GM21737 (cell line): ENCODE measurements at regions not wholly inside any gene's neighbourhood (a gene's known extent, or its start where the extent isn't known, plus 50 kb on each side); places are given as distances from the start of the nearest gene placed in this dataset.

Experiments
- ATAC-seq: cut with Tn5 transposase; IDR thresholded peaks from one replicate; pipeline ENCODE4 v1.9.1; 2021; ENCODE audit warnings: mild to moderate bottlenecking, moderate library complexity; ENCODE audit not compliant: unreplicated experiment

DNA sequence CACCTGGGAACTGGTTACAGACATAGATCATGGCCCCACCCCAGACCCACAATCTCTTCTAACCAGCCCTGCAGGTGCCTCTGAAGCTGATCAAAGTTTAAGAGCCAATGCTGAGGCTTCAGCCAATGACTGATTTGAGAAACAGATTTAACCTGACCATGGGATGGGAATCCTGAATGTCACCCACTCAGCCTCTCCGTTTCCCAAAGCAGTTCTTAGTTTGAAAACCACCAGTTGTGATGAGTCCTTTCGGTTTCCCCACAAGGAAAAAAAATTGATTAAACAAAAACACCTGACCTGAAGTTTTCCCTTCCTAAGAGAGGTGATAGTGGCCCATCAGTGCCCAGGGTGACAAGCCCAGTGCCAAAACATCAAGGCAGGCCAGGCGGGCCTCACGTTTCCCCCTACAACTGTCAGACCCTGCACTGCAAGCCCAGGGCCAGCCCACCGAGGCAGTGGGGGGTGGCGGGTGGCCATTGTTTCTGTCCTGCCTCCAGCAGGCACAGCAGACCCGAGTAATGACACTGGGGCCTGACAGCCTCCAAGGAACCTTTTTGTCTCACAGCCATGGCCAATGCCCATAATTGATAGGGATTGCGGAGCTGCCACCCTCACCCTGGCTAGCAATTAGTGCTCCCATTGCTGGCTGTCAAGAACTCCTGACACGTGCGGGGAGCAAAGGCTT lies 75.4 kb upstream of the ZMIZ1 start:
- ATAC-seq = no peak

DNA sequence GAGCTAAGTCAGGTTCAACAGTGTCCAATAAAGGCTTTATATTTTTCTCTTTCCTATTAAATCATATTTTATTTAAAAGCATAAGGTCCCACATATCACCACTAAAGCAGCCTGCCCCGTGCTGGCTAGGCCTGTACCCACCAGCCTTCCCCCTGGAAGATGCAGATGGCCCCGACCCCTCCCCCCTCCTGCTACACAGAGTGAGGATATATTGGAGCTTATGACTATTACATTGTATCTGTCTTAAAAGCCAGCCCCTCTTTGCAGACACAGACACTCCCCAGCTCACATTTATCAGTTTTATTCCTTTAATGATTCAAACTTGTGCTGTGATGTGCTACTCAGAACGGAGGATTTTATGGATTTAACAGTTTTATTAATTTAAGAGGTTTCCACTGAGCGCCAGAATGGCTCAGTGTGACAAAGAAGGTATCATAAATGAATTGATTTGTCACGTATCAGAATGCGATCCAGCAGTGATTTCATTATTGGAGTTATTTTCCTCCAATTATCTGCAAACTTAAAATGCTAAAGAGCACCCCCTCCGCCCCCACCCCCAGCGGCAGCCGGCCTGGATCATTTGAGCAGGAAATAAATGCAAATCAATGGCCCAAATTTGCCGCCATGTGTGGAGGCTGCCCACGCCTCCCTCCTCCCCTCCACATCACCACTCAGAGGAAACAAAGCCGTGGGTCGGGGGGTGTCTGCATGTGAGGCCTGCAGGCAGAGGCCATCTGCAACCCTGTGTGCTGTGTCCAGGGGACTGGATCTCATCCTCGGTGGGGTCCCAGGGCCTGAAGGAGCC lies 72.6 kb upstream of the ZMIZ1 start:
- ATAC-seq = no peak

DNA sequence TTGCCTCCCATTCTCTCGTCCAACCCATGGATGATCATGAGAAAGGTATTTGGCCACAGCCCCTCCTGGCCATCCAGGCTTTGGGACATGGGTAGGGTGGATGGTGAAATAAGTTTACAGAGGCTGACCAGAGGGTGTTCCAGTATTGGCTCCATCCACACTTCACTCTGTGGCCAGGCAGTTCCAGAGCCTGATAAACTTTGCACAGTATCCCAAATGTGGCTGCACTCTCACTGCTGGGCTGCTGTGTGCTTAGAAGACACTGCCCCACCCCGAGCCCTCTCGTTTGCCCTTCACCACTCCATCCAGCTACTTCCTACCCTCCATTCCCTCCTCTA lies 72.0 kb upstream of the ZMIZ1 start:
- ATAC-seq = no peak

DNA sequence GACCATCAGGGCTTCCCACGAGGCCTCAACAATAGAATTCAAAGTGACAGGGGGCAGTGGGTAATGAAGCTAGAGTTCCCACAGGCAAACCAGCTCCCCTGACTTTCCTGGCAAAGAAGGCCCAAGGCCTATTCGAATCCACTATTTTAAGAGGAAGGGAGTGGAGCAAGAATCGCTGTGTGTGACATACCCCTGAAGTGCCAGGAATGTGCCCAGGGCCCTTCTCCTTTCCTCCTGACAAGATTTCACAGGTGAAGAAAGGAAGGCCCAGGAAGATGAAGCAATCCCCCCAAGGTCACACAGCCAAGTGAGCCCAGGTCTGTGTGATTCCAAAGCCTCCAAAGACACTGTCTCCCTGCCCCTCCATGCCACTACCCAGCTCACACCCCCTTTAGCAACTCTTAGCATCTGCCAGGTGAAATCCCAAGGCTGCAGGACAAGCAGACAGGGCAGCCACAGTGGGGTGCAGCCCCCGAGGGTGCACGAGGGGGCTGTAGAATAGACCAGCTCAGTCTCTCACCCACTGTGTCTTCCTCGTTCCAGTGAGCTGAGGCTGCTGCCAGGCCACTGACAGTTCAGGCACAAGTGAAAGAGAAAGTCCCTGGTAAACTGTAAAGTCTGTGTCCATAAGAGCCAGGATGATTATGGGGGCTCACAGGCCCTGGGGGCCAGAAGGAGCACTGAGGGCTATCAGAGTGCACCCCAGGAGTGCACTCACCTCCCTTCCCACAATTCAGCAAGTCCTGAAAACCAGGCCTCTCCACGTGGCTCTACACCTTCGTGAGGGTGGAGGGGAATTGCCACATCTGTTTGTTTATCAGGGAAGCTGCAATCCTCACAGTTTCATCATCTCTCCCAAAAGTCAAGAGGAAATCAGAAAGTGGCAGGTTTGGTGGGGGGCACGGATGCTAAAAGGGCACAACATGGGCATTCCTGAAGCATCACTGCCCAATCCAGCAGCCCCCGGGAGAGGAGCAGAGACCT lies 70.8 kb upstream of the ZMIZ1 start:
- ATAC-seq = no peak

DNA sequence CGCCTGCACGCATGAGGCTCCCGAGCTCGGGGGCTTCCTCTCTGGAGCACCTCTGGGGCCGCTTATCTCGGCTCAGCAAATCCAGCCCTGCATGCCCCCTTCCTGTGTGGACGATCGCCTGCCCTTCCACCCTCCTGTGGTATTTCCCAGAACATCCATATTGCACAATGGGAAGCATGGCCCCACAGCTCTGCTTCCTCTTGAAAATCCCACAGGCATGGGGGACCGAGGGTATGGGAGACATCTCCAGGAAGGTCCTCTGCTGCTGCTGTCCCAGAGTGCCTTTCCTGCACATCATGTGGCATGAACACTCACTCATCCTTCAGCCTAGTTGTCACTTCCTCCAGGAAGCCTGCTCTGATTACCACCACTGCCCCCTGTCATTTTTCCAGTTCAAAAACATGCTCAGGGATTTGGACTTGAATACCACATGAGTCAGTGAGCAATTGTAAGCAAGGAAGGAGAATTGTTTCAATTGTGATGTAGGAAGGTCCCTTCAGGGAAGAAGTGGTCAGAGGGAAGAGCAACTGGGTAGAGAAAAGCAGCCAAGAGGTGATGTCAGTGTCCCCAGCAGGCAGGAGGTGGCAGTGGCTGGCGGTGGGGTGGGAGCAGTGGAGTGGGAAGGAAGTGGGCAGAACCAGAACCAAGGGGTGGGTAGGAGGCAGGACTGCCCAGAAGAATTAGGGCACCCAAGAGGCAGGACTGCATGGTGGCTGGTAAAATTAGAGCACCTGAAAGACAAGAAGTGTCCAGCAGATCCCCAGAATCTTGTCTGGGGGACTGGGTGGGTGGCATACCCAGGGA lies 67.5 kb upstream of the ZMIZ1 start:
- ATAC-seq = no peak

DNA sequence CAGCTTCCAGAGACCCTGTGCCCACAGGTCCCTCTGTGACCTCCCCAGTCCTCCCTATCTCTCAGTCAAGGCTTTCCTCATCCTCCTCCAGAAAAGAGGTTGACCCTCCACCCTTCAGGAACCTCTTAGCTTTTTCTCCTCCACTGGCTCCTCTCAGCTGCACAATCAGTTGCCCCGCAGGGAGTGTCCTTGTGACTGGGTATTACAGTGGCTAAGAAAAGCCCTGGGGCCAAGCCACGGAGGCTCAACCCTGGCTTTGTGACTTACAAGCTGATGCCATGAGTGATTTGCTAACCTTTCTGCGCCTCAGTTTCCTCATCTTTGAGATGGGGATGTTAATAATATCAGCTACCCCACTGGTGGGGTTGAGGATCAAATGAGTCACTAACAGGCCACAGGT lies 66.4 kb upstream of the ZMIZ1 start:
- no peak for ATAC-seq

DNA sequence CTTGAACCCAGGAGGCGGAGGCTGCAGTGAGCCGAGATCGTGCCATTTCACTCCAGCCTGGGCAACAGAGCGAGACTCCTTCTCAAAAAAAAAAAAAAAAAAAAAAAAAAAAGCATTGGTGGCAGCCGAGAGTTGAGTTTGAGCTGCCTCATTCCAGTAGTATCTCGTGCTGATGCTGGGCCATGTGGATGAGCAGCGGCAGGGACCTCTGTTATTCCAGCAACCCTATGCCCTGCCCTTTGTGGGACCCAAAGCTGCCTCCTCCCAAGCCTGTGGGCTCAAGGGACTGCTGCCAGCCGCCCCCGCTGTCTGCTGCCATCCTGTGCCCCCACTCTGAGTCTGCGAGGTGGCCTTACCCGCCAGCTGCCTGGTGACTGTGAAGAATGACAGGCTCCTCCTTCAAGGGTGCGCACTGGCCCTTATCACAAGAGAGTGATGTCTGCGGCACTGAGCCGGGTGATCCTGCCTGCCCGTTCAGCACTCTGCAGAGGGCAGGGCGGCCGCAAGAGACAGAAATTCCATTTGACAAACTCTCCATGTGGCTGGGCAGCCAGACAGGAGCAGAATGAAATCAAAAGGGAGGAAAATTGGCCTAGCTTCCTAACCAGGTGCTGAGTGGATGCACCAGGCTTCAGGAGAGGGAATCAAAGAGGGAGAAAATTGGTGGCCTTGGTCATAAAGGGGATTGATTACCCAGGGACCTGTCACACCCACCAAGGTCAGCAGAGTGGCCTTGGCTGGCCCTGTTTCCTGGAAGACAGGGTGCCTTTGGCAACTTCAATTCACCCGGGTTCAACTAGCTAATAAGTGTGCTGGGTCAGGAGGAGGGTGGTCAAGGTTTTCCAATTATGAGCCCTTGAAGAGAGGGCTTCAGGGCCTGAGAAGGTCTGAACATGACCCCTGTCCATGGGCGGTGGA lies 65.3 kb upstream of the ZMIZ1 start:
- ATAC-seq = no peak

DNA sequence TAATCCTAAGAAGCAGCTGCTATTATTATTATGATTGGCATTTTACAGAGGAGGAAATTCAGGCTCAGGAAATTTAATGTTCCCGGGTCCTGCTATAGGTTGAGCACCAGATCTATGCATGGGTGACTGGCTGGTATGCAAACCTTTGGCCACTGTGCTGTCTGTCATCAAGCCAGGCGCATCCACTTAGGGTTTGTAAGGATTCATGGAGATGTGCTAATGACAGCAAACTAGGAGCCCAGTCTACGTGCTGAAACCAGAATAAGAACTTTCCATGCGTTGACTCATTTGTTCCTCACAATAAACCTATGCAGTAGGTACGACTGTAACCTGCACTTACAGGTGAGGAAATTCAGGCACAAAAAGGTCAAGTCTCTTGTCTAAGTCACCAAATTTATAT lies 64.5 kb upstream of the ZMIZ1 start:
- no peak for ATAC-seq

DNA sequence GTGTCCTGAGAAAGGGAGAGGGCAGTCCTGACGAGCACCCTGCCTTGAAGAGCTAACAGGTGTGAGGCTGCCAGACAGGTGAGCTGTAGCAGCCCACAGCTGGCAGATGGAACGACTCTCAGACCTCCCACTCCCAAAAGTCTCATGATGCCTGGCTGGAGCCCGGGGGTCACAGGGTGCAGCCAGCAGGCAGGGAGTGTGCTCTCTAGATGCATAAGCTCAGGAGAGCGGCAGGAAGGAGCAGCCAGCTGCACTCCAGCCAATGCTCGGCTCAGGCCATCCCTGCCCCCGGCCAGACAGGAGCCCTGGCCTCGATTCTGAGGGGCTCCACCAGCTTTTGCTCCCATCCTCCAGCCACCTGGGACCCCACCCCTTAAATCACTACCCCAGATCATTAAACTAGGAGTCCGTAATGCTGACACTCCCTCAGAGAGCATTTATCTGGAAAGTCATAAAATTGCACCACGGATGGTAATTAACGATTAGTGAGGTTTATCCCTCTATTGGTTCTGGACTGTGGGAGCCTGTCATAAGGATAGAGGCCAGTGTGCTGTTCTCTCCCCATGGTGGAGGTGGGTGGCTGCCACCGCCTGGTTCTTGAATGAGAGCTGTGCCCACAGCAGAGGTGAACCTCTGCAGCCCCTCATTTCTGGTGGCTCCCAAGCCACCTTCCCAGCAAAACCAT lies 63.5 kb upstream of the ZMIZ1 start:
- no peak for ATAC-seq

DNA sequence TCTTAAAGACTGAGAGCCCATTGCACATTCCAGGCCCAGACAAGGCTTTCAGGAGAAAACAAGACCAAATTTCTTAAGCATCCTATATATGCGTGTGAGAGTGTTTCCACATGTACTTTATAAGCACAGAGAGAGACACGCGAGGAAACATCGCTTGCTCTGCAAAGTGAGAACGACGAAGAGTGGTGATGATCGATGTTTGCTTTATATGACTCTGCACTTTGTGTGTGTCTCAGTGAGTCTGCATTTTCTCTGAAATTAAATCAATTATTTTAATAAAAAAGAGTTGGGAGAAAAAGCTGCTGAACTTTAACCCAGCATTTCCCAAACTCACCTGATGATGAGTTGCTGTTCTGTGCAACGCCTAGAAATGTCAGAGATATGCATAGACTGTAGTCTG lies 61.7 kb upstream of the ZMIZ1 start:
- no peak for ATAC-seq

DNA sequence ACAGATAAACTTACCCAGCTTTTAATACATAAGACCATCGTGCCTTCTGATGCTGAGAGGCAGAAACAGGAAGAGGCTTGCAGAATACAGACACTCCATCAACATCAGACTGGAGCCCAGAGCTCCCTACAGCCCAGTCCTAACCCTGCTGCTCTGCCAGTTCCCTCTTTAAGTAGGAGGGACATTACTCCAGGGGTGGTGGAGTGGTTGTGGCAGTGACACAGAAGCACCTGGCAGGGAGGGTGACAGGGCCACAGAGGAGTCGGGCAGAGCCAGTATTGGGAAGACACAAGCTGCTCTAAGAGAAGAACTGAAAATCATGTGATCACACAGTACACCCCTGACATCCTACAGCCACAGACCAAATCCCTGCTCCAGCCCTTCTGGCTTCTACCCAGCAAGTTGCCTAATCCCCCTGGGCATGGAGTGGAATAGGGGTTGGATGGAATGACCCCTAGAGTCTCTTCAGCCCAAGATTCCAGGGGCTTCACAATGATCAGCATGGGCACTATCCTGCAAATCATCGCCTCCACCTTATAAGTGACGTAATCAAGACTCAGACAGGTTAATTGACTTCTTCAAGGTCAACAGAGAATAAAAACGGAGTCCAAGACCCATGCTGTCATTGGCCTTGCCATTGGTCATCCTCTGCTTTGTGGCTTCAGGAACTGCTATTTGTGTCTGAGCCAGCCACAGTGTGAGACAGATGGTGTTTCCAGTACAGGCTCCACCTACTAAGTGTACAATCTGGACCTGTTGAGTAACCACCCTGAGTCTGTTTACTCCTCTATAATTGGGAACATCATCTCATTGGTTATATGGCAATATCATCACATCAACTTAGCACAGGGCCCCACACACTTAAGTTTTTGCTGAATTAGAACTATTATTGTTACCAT lies 61.1 kb upstream of the ZMIZ1 start:
- ATAC-seq = no peak

DNA sequence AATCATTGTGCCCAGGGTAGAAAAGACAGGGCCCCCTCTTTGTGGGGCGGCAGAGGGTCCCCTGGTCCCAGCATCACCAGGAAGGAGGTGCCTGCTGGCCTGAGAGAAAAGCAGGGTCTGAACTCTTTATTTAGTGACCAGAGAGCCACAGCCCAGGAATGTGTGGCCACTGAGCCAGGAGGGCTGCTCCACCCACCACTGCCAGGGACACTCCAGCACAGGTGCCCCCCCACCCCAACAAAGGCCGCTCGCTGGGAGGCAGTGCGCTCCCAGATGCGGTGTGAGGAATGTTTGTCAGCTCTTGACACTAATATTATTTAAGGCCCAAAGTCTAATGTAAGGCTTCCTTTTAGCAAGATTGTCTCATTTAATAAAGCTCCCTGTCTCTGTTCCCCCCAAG lies 59.6 kb upstream of the ZMIZ1 start:
- no peak for ATAC-seq

DNA sequence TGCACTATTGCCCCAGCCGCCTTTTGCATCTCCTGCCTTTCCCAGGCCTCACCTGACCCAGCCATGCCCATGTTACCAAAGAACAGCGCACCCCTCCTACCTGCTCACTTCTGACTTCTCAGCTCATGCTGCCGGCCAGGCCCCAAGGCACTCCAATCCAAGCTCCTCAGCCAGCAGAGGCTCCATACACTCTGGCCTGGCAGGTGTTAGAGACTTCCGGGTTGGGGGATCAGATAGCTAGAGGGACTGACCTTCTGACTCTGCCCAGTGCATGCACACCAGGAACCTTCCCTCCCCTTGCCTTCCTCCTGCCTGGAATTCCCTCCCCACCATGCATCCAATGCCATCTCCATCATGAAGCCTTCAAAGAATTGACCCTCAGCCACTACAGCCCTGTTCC lies 56.2 kb upstream of the ZMIZ1 start:
- ATAC-seq = no peak

DNA sequence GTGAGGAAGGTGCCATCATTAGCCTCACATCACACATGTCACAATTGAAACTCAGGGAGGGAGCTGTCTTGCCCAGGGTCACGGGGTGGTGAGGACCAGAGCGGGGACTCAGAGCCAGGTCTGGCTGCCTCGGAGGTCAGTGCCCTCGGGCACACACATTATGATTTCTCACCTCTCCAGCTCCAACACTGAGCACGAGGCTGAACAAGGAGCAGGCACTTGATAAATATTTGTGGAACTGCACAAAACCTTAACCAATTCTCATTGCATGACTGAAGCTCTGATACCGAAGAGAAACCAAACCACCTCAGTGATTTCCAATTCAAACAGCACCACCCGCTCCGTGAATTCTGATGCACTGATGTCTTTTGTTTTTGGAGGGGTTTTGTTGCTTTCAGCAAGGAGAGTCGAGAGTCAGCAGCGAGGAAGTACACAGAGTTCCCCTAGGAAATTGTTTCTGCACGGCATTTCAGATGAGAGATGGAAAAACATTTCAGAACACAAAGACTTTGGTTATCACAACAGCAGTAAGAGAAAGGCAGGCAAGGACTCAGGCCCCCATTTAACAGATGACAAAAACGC lies 55.3 kb upstream of the ZMIZ1 start:
- no peak for ATAC-seq

DNA sequence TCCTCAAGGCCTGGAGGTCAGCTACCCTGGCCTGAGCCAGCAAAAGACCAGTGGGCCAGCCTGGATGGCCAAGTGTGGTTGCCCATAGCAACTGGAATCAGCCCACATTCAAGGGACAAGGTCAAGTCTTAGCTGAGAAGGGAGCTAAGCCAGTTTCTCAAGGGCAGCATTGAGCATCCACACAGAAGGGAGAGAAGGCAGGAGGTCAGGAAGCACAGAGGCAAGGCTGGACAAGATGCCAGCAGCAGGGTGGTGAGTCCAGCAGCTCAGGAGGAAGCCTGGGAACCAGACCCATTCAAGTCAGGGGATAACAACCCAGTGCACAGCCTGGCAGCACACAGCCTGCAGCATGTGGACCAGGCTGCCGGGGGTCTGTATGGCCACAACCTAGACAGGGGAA lies 54.0 kb upstream of the ZMIZ1 start:
- no peak for ATAC-seq

DNA sequence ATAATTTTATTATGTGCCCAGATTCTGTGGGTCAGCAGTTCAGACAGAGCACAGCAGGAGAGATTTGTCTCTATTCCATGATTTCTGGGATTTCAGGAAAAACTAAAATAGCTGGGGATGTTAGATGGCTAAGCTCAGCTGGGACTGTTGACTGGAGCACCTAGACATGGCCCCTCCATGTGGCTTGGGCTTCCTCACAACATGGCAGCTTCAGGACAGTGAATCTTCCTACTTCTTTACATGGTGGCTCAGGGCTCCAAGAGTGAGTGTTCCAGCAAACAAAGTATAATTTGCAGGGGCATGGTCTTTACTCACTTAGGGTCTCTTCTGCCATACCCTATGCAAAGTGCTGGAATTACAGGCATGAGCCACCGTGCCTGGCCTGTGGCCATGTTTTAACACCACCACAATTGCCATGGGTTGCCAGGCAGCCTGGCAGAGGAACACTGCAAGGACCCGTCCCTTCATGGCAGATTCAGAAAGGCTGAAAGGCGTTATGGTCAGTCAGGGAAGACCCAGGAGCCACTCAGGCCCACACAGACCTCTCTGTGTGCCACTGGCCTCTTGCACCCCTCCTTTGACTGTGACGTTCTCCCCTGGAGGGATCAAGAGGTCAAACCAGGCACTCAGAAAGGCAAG lies 50.8 kb upstream of the ZMIZ1 start:
- ATAC-seq = no peak

DNA sequence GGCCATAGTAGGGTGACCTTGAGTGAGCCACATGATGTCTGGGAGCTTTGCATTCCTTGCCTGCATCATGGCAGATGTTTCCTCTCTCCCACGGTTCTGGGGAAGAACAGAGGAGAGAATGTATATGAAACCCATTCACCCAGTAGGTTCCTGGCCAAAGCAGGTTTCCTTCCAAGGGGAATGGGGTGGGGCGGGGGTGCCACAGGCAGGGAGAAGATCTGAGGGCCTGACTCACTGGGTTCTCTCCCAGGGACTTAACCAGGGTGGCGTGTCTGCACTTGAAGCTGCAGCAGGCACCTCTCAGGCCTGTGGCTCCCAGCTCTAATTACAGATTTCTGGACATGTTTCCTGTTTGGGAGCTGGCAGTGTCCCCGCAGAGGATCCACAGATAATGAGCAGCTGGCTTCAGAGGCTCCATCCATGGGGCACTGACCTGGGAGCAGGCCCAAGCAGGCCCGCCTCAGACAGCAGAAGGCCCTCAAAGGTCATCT lies 50.2 kb upstream of the ZMIZ1 start:
- no peak for ATAC-seq
